ENCODE measurements at regions not wholly inside any gene's neighbourhood (a gene's known extent, or its start where the extent isn't known, plus 50 kb on each side); places are given as distances from the start of the nearest gene placed in this dataset.
A peak's percentile ranks its signal among the peaks of the same experiment; 100 is the strongest.

DNA sequence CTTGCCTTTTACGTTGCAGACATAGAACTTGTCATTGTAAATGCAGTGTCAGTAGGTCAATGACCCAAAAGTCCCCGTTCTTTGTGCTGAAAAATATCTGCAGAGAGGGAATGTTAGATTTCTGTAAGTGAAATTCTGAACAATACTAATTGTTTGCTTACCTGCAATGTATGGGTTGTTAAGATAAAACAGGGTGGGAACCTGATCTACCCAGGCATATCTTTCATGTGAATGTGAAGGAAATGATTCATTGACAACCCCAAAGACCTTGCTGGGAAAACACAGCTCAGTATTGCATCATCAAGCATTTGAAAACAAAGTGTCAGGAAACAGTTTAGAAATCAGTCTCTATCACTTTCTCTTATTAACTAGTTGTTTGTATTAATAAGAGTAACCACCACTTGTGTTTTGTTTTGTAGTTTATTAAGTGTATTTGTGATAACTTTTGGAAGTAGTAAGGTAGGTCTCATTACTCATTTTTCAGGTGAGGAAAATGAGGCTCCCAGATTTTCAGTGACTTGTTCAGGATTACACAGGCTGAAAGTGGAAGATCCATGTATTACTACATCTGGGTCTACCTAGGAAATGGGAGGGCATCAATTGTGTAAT, 57.9 kb upstream of the SLC38A2 start:
- peak; percentile 95 for DNase-seq (ENCODE audit: low read depth)

More for the DNA sequence above, 57.9 kb upstream of the SLC38A2 start:
- TF ChIP-seq, protein P1, sequence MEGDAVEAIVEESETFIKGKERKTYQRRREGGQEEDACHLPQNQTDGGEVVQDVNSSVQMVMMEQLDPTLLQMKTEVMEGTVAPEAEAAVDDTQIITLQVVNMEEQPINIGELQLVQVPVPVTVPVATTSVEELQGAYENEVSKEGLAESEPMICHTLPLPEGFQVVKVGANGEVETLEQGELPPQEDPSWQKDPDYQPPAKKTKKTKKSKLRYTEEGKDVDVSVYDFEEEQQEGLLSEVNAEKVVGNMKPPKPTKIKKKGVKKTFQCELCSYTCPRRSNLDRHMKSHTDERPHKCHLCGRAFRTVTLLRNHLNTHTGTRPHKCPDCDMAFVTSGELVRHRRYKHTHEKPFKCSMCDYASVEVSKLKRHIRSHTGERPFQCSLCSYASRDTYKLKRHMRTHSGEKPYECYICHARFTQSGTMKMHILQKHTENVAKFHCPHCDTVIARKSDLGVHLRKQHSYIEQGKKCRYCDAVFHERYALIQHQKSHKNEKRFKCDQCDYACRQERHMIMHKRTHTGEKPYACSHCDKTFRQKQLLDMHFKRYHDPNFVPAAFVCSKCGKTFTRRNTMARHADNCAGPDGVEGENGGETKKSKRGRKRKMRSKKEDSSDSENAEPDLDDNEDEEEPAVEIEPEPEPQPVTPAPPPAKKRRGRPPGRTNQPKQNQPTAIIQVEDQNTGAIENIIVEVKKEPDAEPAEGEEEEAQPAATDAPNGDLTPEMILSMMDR (IDR thresholded peaks at IDR 0.05; ENCODE audit: insufficient read depth, low read depth, low read length, missing control alignments) = no peak
- H3K4me3 ChIP-seq (ENCODE audit: low read length) = no peak overlapping the region

Data from epithelial cell of esophagus (primary cell).